HUES6 (cell line): ENCODE measurements at regions not wholly inside any gene's neighbourhood (a gene's known extent, or its start where the extent isn't known, plus 50 kb on each side); places are given as distances from the start of the nearest gene placed in this dataset.
"Not testable (repeated sequence)": the region's sequence is repeated elsewhere in the genome, so short reads cannot be mapped to it uniquely, and the experiment has no call there.

Experiments used
- H3K27ac ChIP-seq: 2 replicates; pipeline ENCODE4 v1.7.0; 2013; ENCODE audit warnings: low read depth, mild to moderate bottlenecking, low read length, inconsistent platforms
- H3K27me3 ChIP-seq: 2 replicates; pipeline ENCODE4 v1.6.1; 2013; ENCODE audit warnings: low read length; ENCODE audit not compliant: control insufficient read depth, insufficient read depth
- H3K36me3 ChIP-seq: 2 replicates; pipeline ENCODE4 v1.6.1; 2013; ENCODE audit warnings: low read length; ENCODE audit not compliant: control insufficient read depth, insufficient read depth
- H3K4me1 ChIP-seq: 2 replicates; pipeline ENCODE4 v1.6.1; 2013; ENCODE audit warnings: low read length; ENCODE audit not compliant: control insufficient read depth, insufficient read depth
- H3K4me3 ChIP-seq: 2 replicates; pipeline ENCODE4 v1.5.1; 2013; ENCODE audit warnings: low read depth, low read length
- H3K9ac ChIP-seq: one replicate; pipeline ENCODE4 v1.6.1; 2013; ENCODE audit warnings: mild to moderate bottlenecking, low read length
- H3K9me3 ChIP-seq: 2 replicates; pipeline ENCODE4 v1.6.1; 2013; ENCODE audit warnings: low read depth, low read length; ENCODE audit not compliant: control insufficient read depth, insufficient read depth

DNA sequence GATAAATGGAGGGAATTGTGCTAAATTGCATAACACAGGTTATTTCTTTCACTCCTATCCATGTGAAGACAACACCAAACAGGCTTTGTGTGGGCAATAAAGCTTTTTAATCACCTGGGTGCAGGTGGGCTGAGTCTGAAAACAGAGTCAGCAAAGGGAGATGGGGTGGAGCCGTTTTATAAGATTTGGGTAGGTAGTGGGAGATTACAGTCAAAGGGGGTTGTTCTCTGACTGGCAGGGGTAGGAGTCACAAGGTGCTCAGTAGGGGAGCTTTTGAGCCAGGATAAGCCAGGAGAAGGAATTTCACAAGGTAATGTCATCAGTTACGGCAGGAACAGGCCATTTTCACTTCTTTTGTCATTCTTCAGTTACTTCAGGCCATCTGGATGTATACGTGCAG is 358.8 kb upstream of the LRP1B start:
- H3K4me1 ChIP-seq, H3K4me3 ChIP-seq, H3K27ac ChIP-seq, H3K9ac ChIP-seq, H3K36me3 ChIP-seq, H3K27me3 ChIP-seq: not testable (repeated sequence)
- H3K9me3 ChIP-seq, result peaks cover 22% of the 10 kb centered on the region

DNA sequence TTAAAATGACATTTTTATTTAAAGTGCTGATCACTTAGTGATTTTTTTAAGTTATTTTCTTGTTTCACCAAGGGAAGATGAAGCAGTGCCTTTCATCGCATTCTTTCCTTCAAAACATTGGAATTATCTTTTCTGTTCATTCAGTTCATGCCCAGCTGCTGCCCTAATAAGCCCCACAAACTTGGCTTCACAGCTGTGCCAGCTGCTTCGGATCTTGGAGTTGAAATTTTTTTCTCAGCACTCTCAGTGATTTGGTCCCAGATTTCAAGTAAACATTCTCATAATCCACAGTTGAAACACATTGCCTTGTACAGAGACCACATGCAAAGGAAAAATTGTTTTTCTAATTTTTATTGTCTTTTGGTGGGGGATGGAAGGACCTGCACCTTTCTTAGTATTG is 353.3 kb upstream of the LRP1B start:
- no peaks in the 10 kb centered on the region for H3K36me3 ChIP-seq
- H3K27me3 ChIP-seq, result no peaks in the 10 kb centered on the region
- no peak overlapping the region for H3K9ac ChIP-seq
- no peaks in the 10 kb centered on the region for H3K4me1 ChIP-seq
- no peak overlapping the region for H3K4me3 ChIP-seq
- H3K27ac ChIP-seq, result no peak overlapping the region
- peaks cover 7% of the 10 kb centered on the region for H3K9me3 ChIP-seq

DNA sequence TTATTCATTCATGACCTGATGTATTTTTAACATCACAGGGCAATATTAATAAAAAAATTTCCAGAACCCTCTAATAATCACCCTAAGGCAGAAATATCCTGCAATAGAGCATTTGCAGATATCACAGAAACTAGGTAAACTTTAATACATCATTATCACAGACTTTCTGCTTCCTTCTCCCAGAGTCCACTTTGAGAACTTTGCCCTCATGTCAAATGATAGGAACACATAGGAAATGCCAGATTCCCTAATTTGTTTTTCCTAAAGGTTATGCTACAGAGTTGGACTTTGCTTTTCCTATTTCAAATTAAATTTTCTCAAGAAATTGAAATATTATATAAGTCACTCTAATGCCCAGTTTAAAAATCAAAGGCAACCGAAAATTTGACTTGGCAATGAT is 352.8 kb upstream of the LRP1B start:
- no peak overlapping the region for H3K9ac ChIP-seq
- no peak overlapping the region for H3K27ac ChIP-seq
- H3K9me3 ChIP-seq, result peaks cover 7% of the 10 kb centered on the region
- no peaks in the 10 kb centered on the region for H3K27me3 ChIP-seq
- H3K4me1 ChIP-seq, result no peaks in the 10 kb centered on the region
- H3K4me3 ChIP-seq, result no peak overlapping the region
- H3K36me3 ChIP-seq, result no peaks in the 10 kb centered on the region

DNA sequence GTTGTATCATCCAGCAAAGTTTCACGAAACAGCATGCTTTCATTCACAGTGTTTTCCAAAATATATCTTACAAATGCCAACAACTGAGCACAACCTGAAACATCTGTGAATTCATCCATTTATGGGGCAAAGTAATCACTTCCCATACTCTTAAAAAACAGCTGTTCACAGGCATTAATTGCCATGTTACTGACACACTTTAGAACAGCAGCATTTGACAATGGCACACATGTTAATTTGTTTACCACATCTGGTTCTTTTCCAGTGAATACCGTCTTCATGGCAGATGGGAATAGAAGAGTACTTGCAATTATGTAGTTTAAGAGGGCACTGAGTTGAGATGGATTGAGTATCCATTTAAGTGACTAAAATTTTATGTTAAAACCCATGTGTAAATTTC is 347.4 kb upstream of the LRP1B start:
- Histone ChIP-seq H3K36me3 (no peaks in the 10 kb centered on the region), H3K9me3 (no peaks in the 10 kb centered on the region), H3K9ac (no peak overlapping the region), H3K27ac (no peak overlapping the region), H3K4me3 (no peak overlapping the region), H3K27me3 (no peaks in the 10 kb centered on the region), H3K4me1 (no peaks in the 10 kb centered on the region)

DNA sequence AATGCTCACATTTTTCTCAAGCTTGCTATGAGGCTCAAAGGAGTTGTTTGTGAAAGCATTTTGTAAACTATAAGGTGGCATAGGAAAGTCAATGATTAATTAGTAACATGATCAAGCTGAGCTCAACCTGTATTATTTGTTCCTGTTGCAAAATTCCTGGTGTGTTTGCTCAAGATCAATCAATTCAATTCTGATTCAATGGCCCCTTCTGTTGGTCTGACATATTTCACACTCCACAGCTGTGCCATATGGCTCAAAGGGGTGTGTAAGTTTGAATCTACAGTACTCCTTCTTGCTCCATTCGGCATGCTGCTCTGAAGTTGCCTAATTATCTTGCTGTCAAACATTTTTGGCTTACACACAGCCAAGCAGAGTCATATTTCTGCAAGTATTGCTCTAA is 341.6 kb upstream of the LRP1B start:
- Histone ChIP-seq H3K4me1 (no peaks in the 10 kb centered on the region), H3K27ac (no peak overlapping the region), H3K4me3 (no peak overlapping the region), H3K9me3 (no peaks in the 10 kb centered on the region), H3K36me3 (no peaks in the 10 kb centered on the region), H3K9ac (no peak overlapping the region), H3K27me3 (no peaks in the 10 kb centered on the region)

DNA sequence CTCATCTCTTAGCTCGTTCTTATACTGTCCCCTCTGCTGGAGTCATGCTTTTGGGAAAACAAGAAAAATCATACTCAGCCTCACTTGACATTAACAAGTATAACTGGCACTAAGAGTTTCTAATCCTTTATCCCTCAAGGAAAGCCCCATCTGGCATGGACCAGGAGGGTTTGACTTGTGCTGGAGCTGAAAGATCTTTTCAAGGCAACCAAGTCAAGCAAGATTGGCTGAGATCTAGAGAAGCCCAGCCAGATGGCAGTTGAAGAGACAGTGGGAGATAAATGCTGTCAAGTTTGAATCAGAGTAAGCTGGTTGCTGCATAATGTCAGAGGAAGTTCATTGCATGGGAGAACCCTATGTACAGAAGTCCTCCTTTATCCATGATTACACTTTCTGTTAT is 336.5 kb upstream of the LRP1B start:
- H3K9ac ChIP-seq, result no peak overlapping the region
- H3K27ac ChIP-seq, result no peak overlapping the region
- no peaks in the 10 kb centered on the region for H3K9me3 ChIP-seq
- H3K4me1 ChIP-seq, result no peaks in the 10 kb centered on the region
- no peak overlapping the region for H3K4me3 ChIP-seq
- no peaks in the 10 kb centered on the region for H3K36me3 ChIP-seq
- H3K27me3 ChIP-seq, result no peaks in the 10 kb centered on the region

DNA sequence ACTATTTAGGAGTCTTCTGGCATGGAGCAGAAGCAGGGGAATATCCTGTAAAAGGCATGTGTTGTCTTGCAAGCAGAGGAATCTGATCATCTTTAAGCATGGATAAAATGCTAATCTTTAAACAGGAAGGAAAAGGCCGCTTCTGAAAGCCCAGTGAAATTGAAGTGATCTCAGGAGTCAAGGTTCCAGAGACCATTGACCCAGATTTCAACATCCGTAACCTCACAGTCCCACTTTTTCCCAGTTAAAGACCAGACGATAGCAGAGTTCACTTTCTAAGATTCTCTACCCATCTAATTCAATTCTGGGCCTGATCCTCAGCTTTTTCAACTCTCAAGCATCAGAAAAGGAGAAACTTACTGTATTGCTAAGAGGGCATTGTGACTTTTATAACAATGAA is 332.2 kb upstream of the LRP1B start:
- no peaks in the 10 kb centered on the region for H3K4me1 ChIP-seq
- H3K36me3 ChIP-seq, result no peaks in the 10 kb centered on the region
- no peaks in the 10 kb centered on the region for H3K27me3 ChIP-seq

DNA sequence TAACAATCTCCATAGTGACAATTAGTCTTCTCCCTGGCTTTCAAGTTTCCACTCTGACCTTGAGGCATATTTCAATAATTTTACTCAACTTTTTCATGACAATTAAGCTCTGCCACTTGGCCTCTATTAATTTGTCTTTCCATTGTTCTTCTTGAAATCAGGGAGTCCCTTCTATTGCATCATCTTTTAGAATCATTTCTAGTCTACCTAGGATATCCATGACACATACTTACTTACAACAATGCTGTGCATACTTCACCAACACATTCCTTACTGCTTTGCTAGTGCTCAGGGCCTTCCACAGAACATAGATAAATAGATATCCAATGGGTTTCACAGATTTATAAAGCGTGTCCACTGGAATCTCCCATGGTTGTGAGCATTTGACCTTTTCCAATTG is 331.5 kb upstream of the LRP1B start:
- Histone ChIP-seq H3K9ac (no peak overlapping the region), H3K4me1 (no peaks in the 10 kb centered on the region), H3K27ac (no peak overlapping the region), H3K9me3 (no peaks in the 10 kb centered on the region), H3K4me3 (no peak overlapping the region), H3K27me3 (no peaks in the 10 kb centered on the region), H3K36me3 (no peaks in the 10 kb centered on the region)

More for the DNA sequence above, 332.2 kb upstream of the LRP1B start:
- no peak overlapping the region for H3K9ac ChIP-seq
- no peak overlapping the region for H3K4me3 ChIP-seq
- no peak overlapping the region for H3K27ac ChIP-seq
- H3K9me3 ChIP-seq, result no peaks in the 10 kb centered on the region

DNA sequence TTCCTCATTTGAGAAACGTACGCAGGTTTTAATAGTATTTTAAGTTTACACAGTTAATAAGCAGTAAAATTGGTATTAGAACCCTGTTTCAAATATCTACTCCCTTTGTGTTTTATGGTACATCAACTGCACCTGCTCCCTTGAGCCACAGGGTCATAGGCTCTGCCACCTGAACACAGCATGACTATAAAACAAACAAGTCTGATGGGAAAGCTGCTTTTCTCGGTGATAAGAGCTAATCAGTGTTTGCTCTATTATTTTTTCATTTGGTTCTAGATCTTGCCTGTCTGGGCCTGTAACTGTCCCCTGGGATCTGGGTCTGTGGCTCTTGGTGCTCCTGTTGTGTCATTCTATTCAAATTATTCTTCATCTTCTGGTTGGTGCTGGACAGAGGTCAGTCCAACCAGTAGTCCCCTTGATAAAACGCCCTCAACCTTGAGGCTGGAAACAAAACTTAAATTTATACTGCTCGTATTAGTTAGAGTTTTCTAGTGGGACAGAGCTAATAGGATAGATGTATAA is 314.8 kb upstream of the LRP1B start:
- Histone ChIP-seq H3K4me1 (no peaks in the 10 kb centered on the region), H3K4me3 (no peak overlapping the region), H3K9ac (no peak overlapping the region), H3K27ac (no peak overlapping the region), H3K36me3 (no peaks in the 10 kb centered on the region), H3K9me3 (no peaks in the 10 kb centered on the region), H3K27me3 (no peaks in the 10 kb centered on the region)

DNA sequence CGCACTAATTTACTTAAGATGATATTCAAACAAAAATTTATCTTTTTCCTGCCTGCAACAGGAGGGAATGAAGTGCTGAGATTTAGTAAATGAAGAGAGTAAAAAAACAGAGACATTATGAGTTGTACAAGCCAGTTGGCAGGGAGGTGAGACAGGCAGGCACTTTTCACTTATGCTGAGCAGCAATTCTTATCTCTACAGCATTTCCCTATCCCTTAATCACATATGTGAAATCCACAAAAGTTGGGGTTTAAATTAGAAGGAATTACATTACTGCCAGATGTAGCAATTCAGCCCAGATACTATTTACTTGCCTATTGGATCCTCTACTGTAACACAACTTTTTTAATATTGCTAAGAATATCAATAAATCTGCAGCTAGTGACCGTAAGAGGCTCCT is 314.2 kb upstream of the LRP1B start:
- Histone ChIP-seq H3K9ac (no peak overlapping the region), H3K27ac (no peak overlapping the region), H3K36me3 (no peaks in the 10 kb centered on the region), H3K4me1 (no peaks in the 10 kb centered on the region), H3K9me3 (no peaks in the 10 kb centered on the region), H3K4me3 (no peak overlapping the region), H3K27me3 (no peaks in the 10 kb centered on the region)

DNA sequence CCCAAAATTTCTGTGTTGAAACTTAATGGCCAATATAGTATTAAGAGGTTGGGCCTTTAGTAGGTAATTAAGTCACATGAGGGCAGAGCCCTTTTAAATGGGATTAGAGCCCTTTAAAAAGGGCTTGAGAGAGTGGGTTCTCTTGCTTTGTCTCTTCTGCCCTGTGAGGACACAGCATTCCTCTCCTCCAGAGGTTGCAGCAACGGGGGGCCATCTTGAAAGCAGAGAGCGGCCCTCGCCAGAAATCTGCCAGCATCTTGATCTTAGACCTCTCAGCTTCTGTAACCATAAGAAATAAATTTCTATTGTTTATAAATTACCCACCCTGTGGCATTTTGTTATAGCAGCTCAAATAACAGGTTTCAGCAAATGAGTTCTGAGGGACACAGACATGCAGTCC is 305.0 kb upstream of the LRP1B start:
- Histone ChIP-seq H3K27ac (no peak overlapping the region), H3K27me3 (no peaks in the 10 kb centered on the region), H3K9ac (no peak overlapping the region), H3K36me3 (no peaks in the 10 kb centered on the region), H3K4me3 (no peak overlapping the region), H3K4me1 (no peaks in the 10 kb centered on the region), H3K9me3 (no peaks in the 10 kb centered on the region)

DNA sequence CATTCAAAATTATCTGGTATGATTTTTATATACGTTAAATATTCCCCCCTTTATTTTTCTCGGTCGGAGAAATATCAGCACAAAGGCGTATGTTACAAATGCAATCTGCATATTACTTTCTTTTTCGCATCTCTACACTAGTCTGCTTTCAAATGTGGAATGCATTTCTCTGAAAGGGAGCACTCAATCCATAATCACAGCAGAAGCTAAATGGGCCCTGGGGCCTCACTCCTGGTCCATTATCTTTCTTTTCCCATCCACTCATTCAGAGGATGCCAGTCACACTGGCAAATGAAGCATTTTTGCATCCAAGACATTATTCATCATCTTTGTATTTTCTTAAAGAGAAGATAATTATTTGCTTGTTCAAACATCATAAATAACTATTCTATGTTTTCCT is 295.2 kb upstream of the LRP1B start:
- no peaks in the 10 kb centered on the region for H3K4me1 ChIP-seq
- H3K9ac ChIP-seq, result no peak overlapping the region
- H3K9me3 ChIP-seq, result no peaks in the 10 kb centered on the region
- no peak overlapping the region for H3K4me3 ChIP-seq
- no peak overlapping the region for H3K27ac ChIP-seq
- no peaks in the 10 kb centered on the region for H3K27me3 ChIP-seq
- H3K36me3 ChIP-seq, result no peaks in the 10 kb centered on the region
